Mesodermal cell (in vitro differentiated cells): ENCODE measurements at regions not wholly inside any gene's neighbourhood (a gene's known extent, or its start where the extent isn't known, plus 50 kb on each side); places are given as distances from the start of the nearest gene placed in this dataset.

Experiments
- H3K27ac ChIP-seq: 2 replicates; pipeline ENCODE4 v1.7.0; 2013; ENCODE audit warnings: mild to moderate bottlenecking, low read depth, low read length, moderate library complexity; ENCODE audit not compliant: severe bottlenecking
- H3K36me3 ChIP-seq: 2 replicates; pipeline ENCODE4 v1.7.1; 2013; ENCODE audit warnings: mild to moderate bottlenecking, low read length, moderate library complexity; ENCODE audit not compliant: control insufficient read depth, insufficient read depth
- H3K4me1 ChIP-seq: one replicate; pipeline ENCODE4 v1.7.1; 2013; ENCODE audit warnings: mild to moderate bottlenecking, low read length; ENCODE audit not compliant: insufficient read depth, control insufficient read depth, poor library complexity, severe bottlenecking
- H3K4me3 ChIP-seq: 2 replicates; pipeline ENCODE4 v1.7.0; 2013; ENCODE audit warnings: low read length, control low read depth, mild to moderate bottlenecking; ENCODE audit not compliant: insufficient read depth, poor library complexity, severe bottlenecking; ENCODE audit errors: extremely low read depth
- H3K9me3 ChIP-seq: 2 replicates; pipeline ENCODE4 v1.7.1; 2013; ENCODE audit warnings: mild to moderate bottlenecking, low read length, moderate library complexity; ENCODE audit not compliant: control insufficient read depth
- WGBS, 2 experiments: methylation state at CpG; one replicate each; pipeline ENCODE4 v1.1.5; 2013; ENCODE audit warnings: missing lambda C conversion rate in 2 of 2; ENCODE audit not compliant: insufficient coverage in 2 of 2; 5-methylcytosine and 5-hydroxymethylcytosine counted together

DNA sequence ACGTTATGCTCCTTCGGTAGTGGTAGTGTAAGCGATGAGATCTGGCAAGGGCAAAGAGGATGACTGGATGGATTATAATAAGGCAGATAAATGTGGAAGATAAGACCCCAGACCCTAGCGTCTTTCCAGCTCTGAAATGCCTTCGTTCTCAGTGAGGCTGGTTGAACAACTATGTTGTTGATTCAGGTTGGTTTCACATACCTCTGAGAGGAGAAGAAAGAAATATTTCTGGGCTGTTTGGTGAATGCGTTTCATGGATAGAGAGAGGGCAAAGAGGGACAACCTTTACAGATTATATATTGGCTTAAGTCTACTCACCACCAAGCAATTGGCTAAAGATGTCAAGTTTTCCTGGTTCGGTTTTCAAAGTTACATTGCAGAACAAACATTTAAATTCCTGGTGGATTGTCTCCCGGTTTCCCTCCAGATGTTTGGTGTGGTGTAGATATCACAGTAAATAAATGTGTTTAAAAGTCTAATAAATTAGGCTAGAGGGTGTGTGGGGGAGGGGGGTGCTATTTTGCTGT is 190.1 kb upstream of the GLI2 start:
- Histone ChIP-seq H3K36me3 (no peaks in the 10 kb centered on the region), H3K4me1 (peaks cover 23% of the 10 kb centered on the region), H3K27ac (no peak overlapping the region), H3K9me3 (no peaks in the 10 kb centered on the region), H3K4me3 (no peak overlapping the region)
- WGBS, 2 experiments = 82 to 93% methylated on average over 5 to 6 of the region's 8 CpGs

- Histone ChIP-seq H3K4me3 (no peak overlapping the region), H3K4me1 (peaks cover 19% of the 10 kb centered on the region), H3K9me3 (no peaks in the 10 kb centered on the region), H3K27ac (peak overlapping the region; percentile 46), H3K36me3 (no peaks in the 10 kb centered on the region)
- WGBS, 2 experiments = 66 to 73% methylated on average over 23 to 26 of the region's 27 CpGs
Observed at GRCh38 chr2:120546048-120546864, 189.4 kb upstream of the GLI2 start.

DNA sequence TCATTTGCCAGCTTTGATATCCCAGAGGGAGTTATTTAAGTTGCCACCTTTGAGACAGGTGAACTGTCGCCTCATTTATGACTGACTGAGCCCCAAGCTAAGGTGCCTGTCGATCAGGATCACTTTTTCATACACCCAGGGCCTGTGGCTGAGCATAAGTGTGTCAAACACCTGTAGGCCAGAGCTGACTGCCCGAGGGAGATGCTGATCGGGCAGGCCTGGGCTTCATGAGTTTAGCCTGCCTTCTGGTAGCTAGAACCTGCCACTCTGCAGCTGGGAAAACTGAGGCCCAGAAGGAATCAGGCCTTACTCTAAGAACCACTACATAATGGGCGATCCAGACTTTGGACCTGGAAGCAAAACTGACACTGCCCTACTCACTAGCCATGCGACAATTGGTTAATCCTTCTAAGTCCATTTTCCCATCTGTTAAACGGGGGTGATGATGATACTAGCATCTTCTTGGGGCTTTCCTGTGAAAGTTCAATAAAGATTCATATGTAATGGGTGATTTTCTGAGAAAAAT is 188.7 kb upstream of the GLI2 start:
- H3K9me3 ChIP-seq = no peaks in the 10 kb centered on the region
- no peak overlapping the region for H3K4me3 ChIP-seq
- H3K27ac ChIP-seq = peak overlapping the region; percentile 46
- whole genome bisulfite sequencing, 2 experiments = 96 to 98% methylated on average over 6 to 7 of the region's 7 CpGs
- no peaks in the 10 kb centered on the region for H3K36me3 ChIP-seq
- peaks cover 17% of the 10 kb centered on the region for H3K4me1 ChIP-seq

GRCh38 chr2:120547662-120548061 is 188.0 kb upstream of the GLI2 start:
- H3K4me3 ChIP-seq = no peak overlapping the region
- no peaks in the 10 kb centered on the region for H3K9me3 ChIP-seq
- H3K36me3 ChIP-seq = no peaks in the 10 kb centered on the region
- H3K27ac ChIP-seq = no peak overlapping the region
- peaks cover 17% of the 10 kb centered on the region for H3K4me1 ChIP-seq
- WGBS, 2 experiments = 100% methylated on average over 1 of the region's 1 CpG

DNA sequence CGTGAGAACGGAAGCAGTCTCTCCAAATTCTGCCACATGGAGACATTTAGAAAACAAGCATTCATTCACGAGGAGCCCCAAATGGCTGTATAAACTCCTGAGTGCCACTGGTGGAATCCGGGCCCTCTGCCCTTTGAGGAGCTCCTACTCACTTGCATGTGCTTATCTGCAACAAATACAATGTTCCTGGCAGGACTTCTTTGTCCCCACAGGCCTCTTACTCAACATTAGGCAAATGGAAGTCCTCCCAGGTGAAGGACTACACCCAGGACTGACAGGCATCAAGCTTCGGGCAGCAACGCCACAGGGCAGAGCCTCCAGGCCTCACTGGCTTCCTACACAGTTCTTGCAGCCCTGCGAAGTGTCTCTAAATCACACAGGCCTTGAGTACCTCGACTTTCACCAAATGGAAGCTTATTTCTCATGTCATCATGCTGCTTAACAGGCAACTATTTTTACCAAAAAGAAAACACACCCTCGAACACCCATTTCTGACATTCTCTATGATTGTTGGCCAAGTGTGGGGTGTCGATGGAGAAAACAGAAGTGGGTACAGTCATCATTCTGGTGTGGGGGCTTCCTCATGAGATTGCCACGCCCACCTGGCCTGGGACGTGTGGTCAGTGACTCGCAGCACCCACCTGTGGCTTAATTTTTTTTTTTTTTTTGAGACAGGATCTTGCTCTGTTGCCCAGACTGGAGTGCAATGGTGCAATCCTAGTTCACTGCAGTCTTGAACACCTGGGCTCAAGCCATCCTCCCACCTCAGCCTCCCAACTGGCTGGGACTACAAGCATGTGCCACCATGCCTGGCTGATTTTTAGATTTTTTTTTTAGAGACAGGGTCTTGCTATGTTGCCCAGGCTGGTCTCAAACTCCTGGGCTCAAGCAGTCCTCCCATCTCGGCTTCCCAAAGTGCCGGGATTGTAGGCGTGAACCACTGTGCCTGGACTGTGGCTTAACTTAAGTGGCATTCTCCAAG is 186.8 kb upstream of the GLI2 start:
- H3K9me3 ChIP-seq = no peaks in the 10 kb centered on the region
- no peaks in the 10 kb centered on the region for H3K36me3 ChIP-seq
- peaks cover 17% of the 10 kb centered on the region for H3K4me1 ChIP-seq
- no peak overlapping the region for H3K27ac ChIP-seq
- WGBS, 2 experiments = 91 to 92% methylated on average over 14 of the region's 16 CpGs
- no peak overlapping the region for H3K4me3 ChIP-seq

DNA sequence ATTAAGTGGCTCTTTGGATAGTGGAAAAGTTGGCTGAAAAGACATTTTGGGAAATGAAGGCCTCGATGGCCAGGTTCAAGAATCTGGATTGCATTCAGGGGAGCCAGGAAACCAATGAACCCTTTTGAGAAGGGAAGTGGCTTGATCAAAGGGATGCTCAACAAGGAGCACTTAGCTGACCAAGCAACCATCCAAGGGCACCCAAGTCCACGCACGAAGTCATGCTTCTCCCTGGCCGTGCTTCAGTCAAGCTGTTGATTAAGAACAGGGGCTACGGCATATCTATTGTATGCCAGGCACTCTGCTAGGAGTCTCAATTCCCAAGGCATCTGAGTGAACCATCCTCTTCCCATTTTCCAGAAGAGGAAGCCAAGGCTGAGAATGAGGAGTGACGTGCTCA is 185.8 kb upstream of the GLI2 start:
- peaks cover 17% of the 10 kb centered on the region for H3K4me1 ChIP-seq
- H3K9me3 ChIP-seq = no peaks in the 10 kb centered on the region
- H3K36me3 ChIP-seq = no peaks in the 10 kb centered on the region
- H3K4me3 ChIP-seq = no peak overlapping the region
- 100% methylated on average over 5 of the region's 6 CpGs for WGBS, 2 experiments
- peak overlapping the region; percentile 45 for H3K27ac ChIP-seq

DNA sequence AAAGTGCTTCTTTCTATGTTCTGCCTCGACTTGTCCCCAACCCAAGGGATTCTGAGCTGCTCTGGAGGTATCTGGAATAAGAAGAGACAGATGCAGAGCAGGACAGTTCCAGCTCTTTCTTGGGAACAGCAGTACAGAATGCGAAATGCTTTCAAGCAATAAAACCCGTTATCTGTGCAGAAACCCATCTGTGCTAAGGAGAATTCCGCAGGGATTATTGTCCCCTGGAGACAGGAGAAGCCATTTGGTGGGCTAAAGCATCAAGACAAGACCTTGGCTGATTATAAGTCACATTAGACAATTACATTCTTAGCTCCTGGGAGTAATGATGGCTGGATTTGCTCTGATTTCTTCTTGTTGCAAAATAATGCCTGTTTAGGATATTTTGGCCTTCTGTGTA is 185.4 kb upstream of the GLI2 start:
- H3K27ac ChIP-seq = peak overlapping the region; percentile 45
- H3K9me3 ChIP-seq = no peaks in the 10 kb centered on the region
- WGBS, 2 experiments = 89 to 100% methylated on average over 2 to 4 of the region's 4 CpGs
- H3K4me3 ChIP-seq = no peak overlapping the region
- peaks cover 17% of the 10 kb centered on the region for H3K4me1 ChIP-seq
- no peaks in the 10 kb centered on the region for H3K36me3 ChIP-seq

GRCh38 chr2:120550893-120551446 is 184.7 kb upstream of the GLI2 start:
- 43 to 71% methylated on average over 1 to 2 of the region's 2 CpGs for WGBS, 2 experiments
- no peak overlapping the region for H3K4me3 ChIP-seq
- peak overlapping the region; percentile 36 for H3K27ac ChIP-seq
- H3K36me3 ChIP-seq = no peaks in the 10 kb centered on the region
- peaks cover 12% of the 10 kb centered on the region for H3K4me1 ChIP-seq
- no peaks in the 10 kb centered on the region for H3K9me3 ChIP-seq

DNA sequence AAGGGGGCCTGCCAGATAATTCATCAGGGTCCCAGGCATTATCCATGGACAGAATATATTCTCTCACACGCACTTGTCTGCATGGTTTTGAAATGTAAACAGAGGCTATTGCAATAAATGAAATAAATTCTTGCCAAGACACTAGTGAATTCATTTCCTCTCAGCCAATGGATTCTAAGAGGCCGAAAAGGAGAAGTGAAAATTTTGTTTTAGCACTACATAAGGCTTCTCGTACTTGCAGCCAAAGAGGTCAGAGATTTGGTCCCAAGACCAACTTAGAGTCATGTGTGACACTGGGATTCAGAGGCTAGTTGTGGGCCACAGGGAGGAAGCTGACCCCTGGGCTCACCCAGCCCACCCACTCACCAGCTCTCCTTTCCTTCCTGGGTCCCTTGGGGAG is 184.1 kb upstream of the GLI2 start:
- 75 to 80% methylated on average over 2 of the region's 3 CpGs for WGBS, 2 experiments
- no peaks in the 10 kb centered on the region for H3K9me3 ChIP-seq
- H3K36me3 ChIP-seq = no peaks in the 10 kb centered on the region
- H3K4me3 ChIP-seq = no peak overlapping the region
- peaks cover 6% of the 10 kb centered on the region for H3K4me1 ChIP-seq
- H3K27ac ChIP-seq = no peak overlapping the region

- peaks cover 6% of the 10 kb centered on the region for H3K4me1 ChIP-seq
- WGBS, 2 experiments = 86 to 88% methylated on average over 10 to 11 of the region's 11 CpGs
- no peak overlapping the region for H3K4me3 ChIP-seq
- no peak overlapping the region for H3K27ac ChIP-seq
- no peaks in the 10 kb centered on the region for H3K9me3 ChIP-seq
- no peaks in the 10 kb centered on the region for H3K36me3 ChIP-seq
Observed at GRCh38 chr2:120552079-120552478, 183.6 kb upstream of the GLI2 start.
